ENCODE measurements at regions not wholly inside any gene's neighbourhood (a gene's known extent, or its start where the extent isn't known, plus 50 kb on each side); places are given as distances from the start of the nearest gene placed in this dataset.

- no peak for DNase-seq (ENCODE audit: extremely low read depth, low read depth)
- no peak for TF ChIP-seq CTCF (IDR thresholded peaks at IDR 0.05; ENCODE audit: low read depth, low read length)
Observed at GRCh38 chr1:116819081-116819480, 64.9 kb downstream of the CD2 start.

- no peak for DNase-seq (ENCODE audit: extremely low read depth, low read depth)
- no peak for TF ChIP-seq CTCF (IDR thresholded peaks at IDR 0.05; ENCODE audit: low read depth, low read length)
Observed at GRCh38 chr1:116820369-116820768, 66.1 kb downstream of the CD2 start.

GRCh38 chr1:116821763-116822162 lies 67.5 kb downstream of the CD2 start:
- DNase-seq (ENCODE audit: extremely low read depth, low read depth): no peak
- TF ChIP-seq CTCF (IDR thresholded peaks at IDR 0.05; ENCODE audit: low read depth, low read length): no peak

- TF ChIP-seq CTCF (IDR thresholded peaks at IDR 0.05; ENCODE audit: low read depth, low read length): no peak
- no peak for DNase-seq (ENCODE audit: extremely low read depth, low read depth)
Observed at GRCh38 chr1:116824631-116825206, 70.5 kb downstream of the CD2 start.

- TF ChIP-seq CTCF (IDR thresholded peaks at IDR 0.05; ENCODE audit: low read depth, low read length): no peak
- DNase-seq (ENCODE audit: extremely low read depth, low read depth): no peak
Observed at GRCh38 chr1:116825207-116825719, 71.0 kb downstream of the CD2 start.

GRCh38 chr1:116825720-116826438 lies 71.6 kb downstream of the CD2 start:
- TF ChIP-seq CTCF (IDR thresholded peaks at IDR 0.05; ENCODE audit: low read depth, low read length): no peak
- DNase-seq (ENCODE audit: extremely low read depth, low read depth): no peak

GRCh38 chr1:116826818-116827606 lies 72.8 kb downstream of the CD2 start:
- no peak for DNase-seq (ENCODE audit: extremely low read depth, low read depth)
- no peak for TF ChIP-seq CTCF (IDR thresholded peaks at IDR 0.05; ENCODE audit: low read depth, low read length)
